ENCODE measurements at regions not wholly inside any gene's neighbourhood (a gene's known extent, or its start where the extent isn't known, plus 50 kb on each side); places are given as distances from the start of the nearest gene placed in this dataset.

DNA sequence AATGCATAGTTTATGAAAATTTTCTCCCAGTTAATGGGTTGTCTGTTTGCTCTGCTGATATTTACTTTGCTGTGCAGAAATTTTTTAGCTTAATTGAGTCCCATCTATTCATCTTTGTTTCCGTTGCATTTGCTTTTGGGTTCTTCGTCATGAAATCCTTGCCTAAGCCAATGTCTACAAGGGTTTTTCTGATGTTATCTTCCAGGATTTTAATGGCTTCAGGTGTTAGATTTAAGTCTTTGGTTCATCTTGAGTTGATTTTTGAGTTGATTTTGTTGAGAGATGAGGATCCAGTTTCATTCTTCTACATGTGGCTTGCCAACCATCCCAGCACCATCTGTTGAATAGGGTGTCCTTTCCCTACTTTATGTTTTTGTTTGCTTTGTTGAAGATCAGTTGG is 85.2 kb downstream of the DRAM2 start:
- ATAC-seq, result no peak
- H3K9ac ChIP-seq (ENCODE audit: insufficient read depth, low read depth, low read length), result no peak overlapping the region
- ChIA-PET CTCF (ENCODE audit: low intra/inter-chr PET ratio, low total read pairs) (no interaction called here), POLR2A (no interaction called here)
- no peaks in the 10 kb centered on the region for H3K4me1 ChIP-seq (ENCODE audit: insufficient read depth, low read length)
- no peaks in the 10 kb centered on the region for H4K20me1 ChIP-seq (ENCODE audit: insufficient read depth, low read length)
- no peak for DNase-seq (ENCODE audit: low spot score)
- 23% methylated on average over 2 of the region's 2 CpGs for WGBS (ENCODE audit: low lambda C conversion rate)
- H3K9me3 ChIP-seq (ENCODE audit: low read length), result no peaks in the 10 kb centered on the region
- H3K27ac ChIP-seq (ENCODE audit: extremely low read length, insufficient read depth, low read length), result no peak overlapping the region
- no TSS peak for BruUV-seq (replicated peaks)
- H2AFZ ChIP-seq (ENCODE audit: low read length), result no peak overlapping the region
- H3K27me3 ChIP-seq (ENCODE audit: control insufficient read depth in 1 of 2, insufficient read depth in 2 of 2, low read length in 2 of 2), result no peaks in the 10 kb centered on the region
- H3K79me2 ChIP-seq (ENCODE audit: insufficient read depth, low read length), result no peaks in the 10 kb centered on the region
- H3K4me3 ChIP-seq (replicated peaks in 1 of 3; ENCODE audit: insufficient read depth in 1 of 3, low read depth in 2 of 3, low read length in 3 of 3), result no peak overlapping the region
- intact Hi-C loops (cut with micrococcal nuclease; ENCODE audit: unreplicated experiment) (no loop called here), in situ Hi-C loops (cut with HindIII; ENCODE audit: extremely low pct_ligation_motif_present, low pct_unique_long_range_greater_than_20kb) (no loop called here)
- no peak overlapping the region for H3K4me2 ChIP-seq (ENCODE audit: low read depth, low read length)
- FAIRE-seq, result no peak
- no peaks in the 10 kb centered on the region for H3K36me3 ChIP-seq (replicated peaks in 1 of 2; ENCODE audit: control insufficient read depth in 1 of 2, insufficient read depth in 2 of 2, low read length in 2 of 2)
- TF ChIP-seq POLR2A (IDR thresholded peaks at IDR 0.05; ENCODE audit: insufficient read depth in 1 of 2, low read depth in 2 of 2, low read length in 2 of 2), result no peak
- no peak for TF ChIP-seq REXO4 (CRISPR knock-in tag; IDR thresholded peaks at IDR 0.05; ENCODE audit: borderline replicate concordance)
- no peak for TF ChIP-seq MYNN (CRISPR knock-in tag; IDR thresholded peaks at IDR 0.05; ENCODE audit: low read depth)
- no peak for TF ChIP-seq SRF (IDR thresholded peaks at IDR 0.05; ENCODE audit: low read depth, low read length)
- no peak for TF ChIP-seq ZNF878 (CRISPR knock-in tag; IDR thresholded peaks at IDR 0.05)
- TF ChIP-seq MTA1 (CRISPR knock-in tag; IDR thresholded peaks at IDR 0.05; ENCODE audit: borderline replicate concordance), result no peak

DNA sequence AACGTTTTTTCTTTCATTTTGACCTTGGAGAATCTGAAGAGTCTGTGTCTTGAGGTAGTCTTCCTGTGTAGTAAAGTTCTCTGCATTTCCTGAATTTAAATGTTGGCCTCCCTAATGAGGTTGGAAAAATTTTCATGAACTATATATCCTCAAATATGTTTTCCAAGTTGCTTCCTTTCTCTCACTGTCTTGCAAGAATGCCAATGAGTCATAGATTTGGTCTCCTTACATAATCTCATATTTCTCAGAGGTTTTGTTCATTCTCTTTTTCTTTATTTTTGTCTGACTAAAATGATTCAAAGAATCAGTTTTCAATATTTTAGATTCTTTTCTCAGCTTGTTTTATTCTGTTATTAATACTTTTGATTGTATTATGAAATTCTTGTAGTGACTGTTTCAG is 87.6 kb downstream of the DRAM2 start:
- H3K27me3 ChIP-seq (ENCODE audit: control insufficient read depth in 1 of 2, insufficient read depth in 2 of 2, low read length in 2 of 2), result no peaks in the 10 kb centered on the region
- no peak overlapping the region for H3K4me2 ChIP-seq (ENCODE audit: low read depth, low read length)
- no peaks in the 10 kb centered on the region for H3K79me2 ChIP-seq (ENCODE audit: insufficient read depth, low read length)
- no peaks in the 10 kb centered on the region for H3K36me3 ChIP-seq (replicated peaks in 1 of 2; ENCODE audit: control insufficient read depth in 1 of 2, insufficient read depth in 2 of 2, low read length in 2 of 2)
- ChIA-PET POLR2A (no interaction called here), CTCF (ENCODE audit: low intra/inter-chr PET ratio, low total read pairs) (no interaction called here)
- H3K4me3 ChIP-seq (replicated peaks in 1 of 3; ENCODE audit: insufficient read depth in 1 of 3, low read depth in 2 of 3, low read length in 3 of 3), result no peak overlapping the region
- no peak for ATAC-seq
- WGBS (ENCODE audit: low lambda C conversion rate), result 3% methylated on average over 1 of the region's 1 CpG
- no peaks in the 10 kb centered on the region for H3K4me1 ChIP-seq (ENCODE audit: insufficient read depth, low read length)
- no peak overlapping the region for H3K9ac ChIP-seq (ENCODE audit: insufficient read depth, low read depth, low read length)
- in situ Hi-C loops (cut with HindIII; ENCODE audit: extremely low pct_ligation_motif_present, low pct_unique_long_range_greater_than_20kb) (no loop called here), intact Hi-C loops (cut with micrococcal nuclease; ENCODE audit: unreplicated experiment) (no loop called here)
- H3K9me3 ChIP-seq (ENCODE audit: low read length), result no peaks in the 10 kb centered on the region
- DNase-seq (ENCODE audit: low spot score), result no peak
- H4K20me1 ChIP-seq (ENCODE audit: insufficient read depth, low read length), result no peaks in the 10 kb centered on the region
- no peak for FAIRE-seq
- no TSS peak for BruUV-seq (replicated peaks)
- no peak overlapping the region for H2AFZ ChIP-seq (ENCODE audit: low read length)
- H3K27ac ChIP-seq (ENCODE audit: extremely low read length, insufficient read depth, low read length), result no peak overlapping the region
- no peak for TF ChIP-seq ZBTB42 (CRISPR knock-in tag; IDR thresholded peaks at IDR 0.05)
- no peak for TF ChIP-seq MED8 (CRISPR knock-in tag; IDR thresholded peaks at IDR 0.05; ENCODE audit: insufficient replicate concordance)
- no peak for TF ChIP-seq ZNF672 (CRISPR knock-in tag; IDR thresholded peaks at IDR 0.05)
- TF ChIP-seq SMAD1 (CRISPR knock-in tag; IDR thresholded peaks at IDR 0.05; ENCODE audit: borderline replicate concordance, low read depth), result no peak
- TF ChIP-seq PHB2 (IDR thresholded peaks at IDR 0.05; ENCODE audit: partially characterized antibody), result no peak
- no peak for TF ChIP-seq DNMT3B (CRISPR knock-in tag; conservative IDR thresholded peaks at IDR 0.05)
- TF ChIP-seq, protein P1, sequence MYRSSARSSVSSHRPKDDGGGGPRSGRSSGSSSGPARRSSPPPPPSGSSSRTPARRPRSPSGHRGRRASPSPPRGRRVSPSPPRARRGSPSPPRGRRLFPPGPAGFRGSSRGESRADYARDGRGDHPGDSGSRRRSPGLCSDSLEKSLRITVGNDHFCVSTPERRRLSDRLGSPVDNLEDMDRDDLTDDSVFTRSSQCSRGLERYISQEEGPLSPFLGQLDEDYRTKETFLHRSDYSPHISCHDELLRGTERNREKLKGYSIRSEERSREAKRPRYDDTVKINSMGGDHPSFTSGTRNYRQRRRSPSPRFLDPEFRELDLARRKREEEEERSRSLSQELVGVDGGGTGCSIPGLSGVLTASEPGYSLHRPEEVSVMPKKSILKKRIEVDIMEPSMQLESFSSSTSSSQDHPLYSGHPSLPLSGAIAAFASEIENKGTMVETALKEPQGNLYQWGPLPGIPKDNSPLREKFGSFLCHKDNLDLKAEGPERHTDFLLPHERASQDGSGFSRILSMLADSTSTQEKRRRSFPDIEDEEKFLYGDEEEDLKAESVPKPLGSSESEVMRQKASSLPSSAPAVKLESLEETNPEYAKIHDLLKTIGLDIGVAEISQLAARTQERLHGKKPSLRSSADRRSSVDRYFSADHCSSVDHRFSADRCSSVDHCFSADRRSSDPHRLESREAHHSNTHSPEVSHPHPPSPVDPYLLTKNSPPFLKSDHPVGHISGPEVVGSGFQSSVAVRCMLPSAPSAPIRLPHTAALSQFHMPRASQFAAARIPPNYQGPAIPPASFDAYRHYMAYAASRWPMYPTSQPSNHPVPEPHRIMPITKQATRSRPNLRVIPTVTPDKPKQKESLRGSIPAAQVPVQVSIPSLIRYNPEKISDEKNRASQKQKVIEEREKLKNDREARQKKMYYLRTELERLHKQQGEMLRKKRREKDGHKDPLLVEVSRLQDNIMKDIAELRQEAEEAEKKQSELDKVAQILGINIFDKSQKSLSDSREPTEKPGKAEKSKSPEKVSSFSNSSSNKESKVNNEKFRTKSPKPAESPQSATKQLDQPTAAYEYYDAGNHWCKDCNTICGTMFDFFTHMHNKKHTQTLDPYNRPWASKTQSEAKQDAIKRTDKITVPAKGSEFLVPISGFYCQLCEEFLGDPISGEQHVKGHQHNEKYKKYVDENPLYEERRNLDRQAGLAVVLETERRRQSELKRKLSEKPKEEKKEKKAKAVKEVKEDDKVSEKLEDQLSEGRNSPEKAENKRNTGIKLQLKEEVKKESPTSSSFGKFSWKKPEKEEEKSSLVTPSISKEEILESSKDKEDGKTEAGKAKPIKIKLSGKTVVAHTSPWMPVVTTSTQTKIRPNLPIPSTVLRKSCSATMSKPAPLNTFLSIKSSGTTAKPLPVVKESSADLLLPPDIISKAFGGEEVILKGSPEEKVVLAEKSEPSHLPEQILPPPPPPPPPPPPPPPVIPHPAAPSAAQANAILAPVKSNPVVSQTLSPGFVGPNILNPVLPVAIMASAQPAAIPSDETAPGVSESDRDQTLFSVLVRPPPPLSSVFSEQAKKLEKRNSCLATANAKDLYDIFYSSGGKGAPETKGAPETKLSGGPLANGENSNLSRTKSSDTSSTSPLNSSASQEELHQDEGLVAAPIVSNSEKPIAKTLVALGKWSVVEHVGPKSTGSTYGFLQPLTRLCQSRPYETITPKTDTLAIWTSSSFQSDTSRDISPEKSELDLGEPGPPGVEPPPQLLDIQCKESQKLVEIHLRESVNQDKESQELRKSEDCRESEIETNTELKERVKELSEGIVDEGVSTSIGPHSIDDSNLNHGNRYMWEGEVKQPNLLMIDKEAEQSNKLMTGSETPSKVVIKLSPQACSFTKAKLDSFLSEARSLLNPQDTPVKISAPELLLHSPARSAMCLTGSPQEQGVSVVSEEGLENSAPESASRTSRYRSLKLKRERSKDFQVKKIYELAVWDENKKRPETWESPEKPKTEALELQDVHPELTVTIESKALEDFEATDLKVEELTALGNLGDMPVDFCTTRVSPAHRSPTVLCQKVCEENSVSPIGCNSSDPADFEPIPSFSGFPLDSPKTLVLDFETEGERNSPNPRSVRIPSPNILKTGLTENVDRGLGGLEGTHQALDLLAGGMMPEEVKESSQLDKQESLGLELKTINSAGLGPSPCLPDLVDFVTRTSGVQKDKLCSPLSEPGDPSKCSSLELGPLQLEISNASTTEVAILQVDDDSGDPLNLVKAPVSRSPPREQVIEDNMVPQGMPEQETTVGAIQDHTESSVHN (CRISPR knock-in tag; IDR thresholded peaks at IDR 0.05), result no peak

All from HepG2 (cell line).